Prostate gland (tissue), 2 donors: ENCODE measurements at regions not wholly inside any gene's neighbourhood (a gene's known extent, or its start where the extent isn't known, plus 50 kb on each side); places are given as distances from the start of the nearest gene placed in this dataset.
A peak's percentile ranks its signal among the peaks of the same experiment; 100 is the strongest.

Source experiments
- DNase-seq: peaks from one replicate; pipeline ENCODE4 v3.0.0-alpha.2; 2019; ENCODE audit warnings: low spot score
- H3K27ac ChIP-seq, 2 donors: fragments of 200-600 bp; sonication (generic); 2 replicates each; pipeline ENCODE4 v1.5.1; 2017 to 2019
- H3K27me3 ChIP-seq: fragments of 200-600 bp; sonication (generic); replicated peaks from 2 replicates; pipeline ENCODE4 v1.5.1; 2019; ENCODE audit not compliant: insufficient read depth
- H3K36me3 ChIP-seq, 2 donors: fragments of 200-600 bp; sonication (generic); 1 replicate in 1 of 2; 2 replicates in 1 of 2; pipeline versions ENCODE4 v1.5.1 to v1.8.1; 2017 to 2019
- H3K4me1 ChIP-seq: fragments of 200-600 bp; sonication (generic); replicated peaks from 2 replicates; pipeline ENCODE4 v1.5.1; 2019
- H3K4me3 ChIP-seq, 2 donors: fragments of 200-600 bp; sonication (generic); 2 replicates each; pipeline ENCODE4 v1.5.1; 2017 to 2019
- H3K9me3 ChIP-seq: fragments of 200-600 bp; sonication (generic); 2 replicates; pipeline ENCODE4 v1.5.1; 2017
- CTCF ChIP-seq, 4 experiments: fragments of 200-600 bp in 2 of 4; fragments of 450-650 bp in 2 of 4; sonication (generic) in 2 of 4; IDR thresholded peaks; 1 replicate in 3 of 4; 2 replicates in 1 of 4; pipeline ENCODE4 v1.5.1; 2016 to 2019; ENCODE audit warnings: antibody characterized with exemption in 4 of 4, mild to moderate bottlenecking in 2 of 4, moderate library complexity in 2 of 4
- POLR2A ChIP-seq: fragments of 450-650 bp; IDR thresholded peaks from one replicate; pipeline ENCODE4 v1.6.1; 2016; ENCODE audit warnings: antibody characterized with exemption, mild to moderate bottlenecking
- POLR2AphosphoS5 ChIP-seq: sonication (generic); formaldehyde crosslinking; IDR thresholded peaks from one replicate; pipeline ENCODE4 v1.6.1; 2017; ENCODE audit warnings: antibody characterized with exemption
- WGBS: methylation state at CpG from one replicate; pipeline ENCODE4 v1.1.5; 2018; 5-methylcytosine and 5-hydroxymethylcytosine counted together
- intact Hi-C: fragments of 100-400 bp; cut with DNase I; formaldehyde crosslinking; loops from one replicate; pipeline ENCODE4 v1.14.2; 2022

GRCh38 chr9:117952581-117952980 lies 248.4 kb downstream of the TLR4 start:
- WGBS = 34% methylated on average over 2 of the region's 2 CpGs
- TF ChIP-seq POLR2A (no peak), POLR2AphosphoS5 (no peak), CTCF (IDR thresholded peaks at IDR 0.05) (no peak)

GRCh38 chr9:117957267-117957666 lies 253.1 kb downstream of the TLR4 start:
- no peak overlapping the region for H3K27ac ChIP-seq
- no peaks in the 10 kb centered on the region for H3K4me1 ChIP-seq
- no peak overlapping the region for H3K4me3 ChIP-seq
- intact Hi-C loops = no loop called here
- TF ChIP-seq POLR2AphosphoS5 (no peak), CTCF (IDR thresholded peaks at IDR 0.05) (peak in 1 of 4 experiments; percentile 30)
- no peaks in the 10 kb centered on the region for H3K27me3 ChIP-seq
- peak; percentile 41 for DNase-seq
- no peaks in the 10 kb centered on the region for H3K9me3 ChIP-seq
- H3K36me3 ChIP-seq = no peaks in the 10 kb centered on the region
- WGBS = 36% methylated on average over 2 of the region's 2 CpGs

More at GRCh38 chr9:117952581-117952980, 248.4 kb downstream of the TLR4 start:
- H3K36me3 ChIP-seq = no peaks in the 10 kb centered on the region
- no peak overlapping the region for H3K4me3 ChIP-seq
- H3K27me3 ChIP-seq = no peaks in the 10 kb centered on the region
- no peak overlapping the region for H3K27ac ChIP-seq
- no peaks in the 10 kb centered on the region for H3K4me1 ChIP-seq
- DNase-seq = no peak
- no peaks in the 10 kb centered on the region for H3K9me3 ChIP-seq
- intact Hi-C loops = no loop called here

- TF ChIP-seq CTCF (IDR thresholded peaks at IDR 0.05) (no peak), POLR2AphosphoS5 (no peak), POLR2A (no peak)
- H3K4me1 ChIP-seq = no peaks in the 10 kb centered on the region
- no peak for DNase-seq
- no peak overlapping the region for H3K4me3 ChIP-seq
- H3K27ac ChIP-seq = no peak overlapping the region
- H3K9me3 ChIP-seq = no peaks in the 10 kb centered on the region
- intact Hi-C loops = no loop called here
- 97% methylated on average over 2 of the region's 2 CpGs for WGBS
- H3K27me3 ChIP-seq = no peaks in the 10 kb centered on the region
- no peaks in the 10 kb centered on the region for H3K36me3 ChIP-seq
Measured at GRCh38 chr9:117958726-117959125, 254.5 kb downstream of the TLR4 start.

GRCh38 chr9:117963493-117964090 lies 259.4 kb downstream of the TLR4 start:
- TF ChIP-seq POLR2A = no peak
- TF ChIP-seq CTCF (IDR thresholded peaks at IDR 0.05) = no peak
- no peak for TF ChIP-seq POLR2AphosphoS5
- Histone ChIP-seq H3K27me3 (no peaks in the 10 kb centered on the region), H3K36me3 (no peaks in the 10 kb centered on the region), H3K27ac (no peak overlapping the region), H3K4me3 (no peak overlapping the region), H3K9me3 (no peaks in the 10 kb centered on the region), H3K4me1 (no peaks in the 10 kb centered on the region)
- 88% methylated on average over 1 of the region's 1 CpG for WGBS
- no peak for DNase-seq
- intact Hi-C loops = no loop called here

GRCh38 chr9:117970276-117971050 lies 266.3 kb downstream of the TLR4 start:
- H3K36me3 ChIP-seq = no peaks in the 10 kb centered on the region
- DNase-seq = no peak
- H3K27me3 ChIP-seq = no peaks in the 10 kb centered on the region
- 78% methylated on average over 7 of the region's 7 CpGs for WGBS
- no peak overlapping the region for H3K4me3 ChIP-seq
- no peak for TF ChIP-seq POLR2AphosphoS5
- no peak for TF ChIP-seq POLR2A
- TF ChIP-seq CTCF (IDR thresholded peaks at IDR 0.05) = no peak
- H3K9me3 ChIP-seq = no peaks in the 10 kb centered on the region
- H3K4me1 ChIP-seq = no peaks in the 10 kb centered on the region
- intact Hi-C loops = no loop called here
- no peak overlapping the region for H3K27ac ChIP-seq
